Loucy (cell line): ENCODE measurements at regions not wholly inside any gene's neighbourhood (a gene's known extent, or its start where the extent isn't known, plus 50 kb on each side); places are given as distances from the start of the nearest gene placed in this dataset.

Experiments
- H2AFZ ChIP-seq: fragments of 200-600 bp; sonication (generic); 2 replicates; pipeline ENCODE4 v1.6.0; 2016; ENCODE audit warnings: antibody characterized with exemption, mild to moderate bottlenecking, low read length, moderate library complexity
- H3F3A ChIP-seq: fragments of 200-600 bp; 2 replicates; pipeline ENCODE4 v1.6.0; 2016; ENCODE audit warnings: antibody characterized with exemption, low read depth, mild to moderate bottlenecking
- H3K27me3 ChIP-seq: fragments of 200-600 bp; sonication (generic); 2 replicates; pipeline ENCODE4 v1.6.1; 2014; ENCODE audit warnings: low read length, mild to moderate bottlenecking; ENCODE audit not compliant: insufficient read depth, poor library complexity, severe bottlenecking
- H3K36me3 ChIP-seq: fragments of 200-600 bp; sonication (generic); 2 replicates; pipeline ENCODE4 v1.6.1; 2016; ENCODE audit warnings: low read length; ENCODE audit not compliant: insufficient read depth
- H3K4me1 ChIP-seq: fragments of 200-600 bp; sonication (generic); 2 replicates; pipeline ENCODE4 v1.5.1; 2014; ENCODE audit warnings: low read length, mild to moderate bottlenecking; ENCODE audit not compliant: insufficient read depth, poor library complexity, severe bottlenecking
- H3K4me2 ChIP-seq: fragments of 200-600 bp; sonication (generic); 2 replicates; pipeline ENCODE4 v1.6.0; 2014; ENCODE audit warnings: antibody characterized with exemption, low read length, low read depth, mild to moderate bottlenecking; ENCODE audit not compliant: poor library complexity, severe bottlenecking
- H3K4me3 ChIP-seq: fragments of 200-600 bp; sonication (generic); 2 replicates; pipeline ENCODE4 v1.5.1; 2014; ENCODE audit warnings: low read length, mild to moderate bottlenecking, mixed read lengths; ENCODE audit not compliant: poor library complexity, severe bottlenecking
- H3K79me2 ChIP-seq: fragments of 200-600 bp; sonication (generic); 2 replicates; pipeline ENCODE4 v1.6.1; 2014; ENCODE audit warnings: low read length; ENCODE audit not compliant: insufficient read depth
- H3K9ac ChIP-seq: fragments of 200-600 bp; sonication (generic); 2 replicates; pipeline ENCODE4 v1.6.0; 2014; ENCODE audit warnings: mild to moderate bottlenecking, low read depth, low read length, moderate library complexity; ENCODE audit not compliant: poor library complexity, severe bottlenecking
- H3K9me2 ChIP-seq: fragments of 200-600 bp; sonication (generic); replicated peaks from 2 replicates; pipeline ENCODE4 v1.6.1; 2016; ENCODE audit warnings: low read depth, low read length, mixed read lengths
- H3K9me3 ChIP-seq: fragments of 200-600 bp; sonication (generic); 2 replicates; pipeline ENCODE4 v1.6.1; 2014; ENCODE audit warnings: mild to moderate bottlenecking, antibody characterized with exemption, low read length, low read depth; ENCODE audit not compliant: insufficient read depth
- H4K20me1 ChIP-seq: fragments of 200-600 bp; sonication (generic); 2 replicates; pipeline ENCODE4 v1.6.0; 2014; ENCODE audit warnings: antibody characterized with exemption, low read length, mild to moderate bottlenecking; ENCODE audit not compliant: insufficient read depth, poor library complexity, severe bottlenecking
- CTCF ChIP-seq: fragments of 200-600 bp; sonication (generic); conservative IDR thresholded peaks from 2 replicates; pipeline ENCODE4 v1.5.1; 2014; ENCODE audit warnings: mild to moderate bottlenecking, antibody characterized with exemption, low read length
- EZH2phosphoT487 ChIP-seq: fragments of 200-600 bp; IDR thresholded peaks from 2 replicates; pipeline ENCODE4 v1.6.1; 2018; ENCODE audit warnings: antibody characterized with exemption, mild to moderate bottlenecking, moderate library complexity, borderline replicate concordance

GRCh38 chr11:25615069-25615468 lies 716.9 kb upstream of the ANO3 start:
- H2AFZ ChIP-seq: no peak overlapping the region
- TF ChIP-seq CTCF (no peak), EZH2phosphoT487 (no peak)

GRCh38 chr11:25615841-25616240 lies 716.1 kb upstream of the ANO3 start:
- no peak for TF ChIP-seq CTCF
- TF ChIP-seq EZH2phosphoT487: no peak
- Histone ChIP-seq H3K36me3 (no peaks in the 10 kb centered on the region), H3K4me1 (no peaks in the 10 kb centered on the region), H3K4me3 (no peak overlapping the region), H4K20me1 (no peaks in the 10 kb centered on the region), H3K9me3 (no peaks in the 10 kb centered on the region), H3K4me2 (no peak overlapping the region), H3F3A (no peaks in the 10 kb centered on the region), H3K9me2 (no peaks in the 10 kb centered on the region), H2AFZ (no peak overlapping the region), H3K9ac (no peak overlapping the region), H3K79me2 (no peaks in the 10 kb centered on the region), H3K27me3 (no peaks in the 10 kb centered on the region)

More at GRCh38 chr11:25615069-25615468, 716.9 kb upstream of the ANO3 start:
- no peak overlapping the region for H3K9ac ChIP-seq
- no peaks in the 10 kb centered on the region for H3K9me2 ChIP-seq
- no peaks in the 10 kb centered on the region for H3K36me3 ChIP-seq
- H3K27me3 ChIP-seq: no peaks in the 10 kb centered on the region
- no peaks in the 10 kb centered on the region for H3K79me2 ChIP-seq
- H3K4me2 ChIP-seq: no peak overlapping the region
- no peaks in the 10 kb centered on the region for H3K4me1 ChIP-seq
- no peak overlapping the region for H3K4me3 ChIP-seq
- no peaks in the 10 kb centered on the region for H3K9me3 ChIP-seq
- no peaks in the 10 kb centered on the region for H3F3A ChIP-seq
- H4K20me1 ChIP-seq: no peaks in the 10 kb centered on the region

GRCh38 chr11:25625094-25625493 lies 706.8 kb upstream of the ANO3 start:
- Histone ChIP-seq H3K36me3 (no peaks in the 10 kb centered on the region), H3K9me2 (no peaks in the 10 kb centered on the region), H3K9me3 (no peaks in the 10 kb centered on the region), H3K9ac (no peak overlapping the region), H3K4me1 (no peaks in the 10 kb centered on the region), H3K79me2 (no peaks in the 10 kb centered on the region), H2AFZ (no peak overlapping the region), H3K4me3 (no peak overlapping the region), H3K27me3 (no peaks in the 10 kb centered on the region), H4K20me1 (no peaks in the 10 kb centered on the region), H3F3A (no peaks in the 10 kb centered on the region), H3K4me2 (no peak overlapping the region)
- TF ChIP-seq EZH2phosphoT487 (no peak), CTCF (no peak)
